Brain pericyte (primary cell): ENCODE measurements at regions not wholly inside any gene's neighbourhood (a gene's known extent, or its start where the extent isn't known, plus 50 kb on each side); places are given as distances from the start of the nearest gene placed in this dataset.

Experiments used
- DNase-seq: peaks from one replicate; pipeline ENCODE4 v3.0.0-alpha.2; 2012; ENCODE audit warnings: low read depth, low spot score

GRCh38 chr5:124466011-124466410 lies 280.4 kb downstream of the ZNF608 start:
- no peak for DNase-seq

- no peak for DNase-seq
These were observed 282.6 kb downstream of the ZNF608 start for GRCh38 chr5:124463851-124464250.

- no peak for DNase-seq
These were observed 283.7 kb downstream of the ZNF608 start for GRCh38 chr5:124462751-124463150.

- no peak for DNase-seq
These were observed 284.5 kb downstream of the ZNF608 start for GRCh38 chr5:124461941-124462340.

GRCh38 chr5:124461157-124461556 lies 285.3 kb downstream of the ZNF608 start:
- no peak for DNase-seq

- no peak for DNase-seq
These were observed 285.8 kb downstream of the ZNF608 start for GRCh38 chr5:124460642-124461041.

- no peak for DNase-seq
These were observed 286.5 kb downstream of the ZNF608 start for GRCh38 chr5:124459984-124460383.

GRCh38 chr5:124457901-124458300 lies 288.5 kb downstream of the ZNF608 start:
- no peak for DNase-seq

GRCh38 chr5:124457101-124457500 lies 289.3 kb downstream of the ZNF608 start:
- no peak for DNase-seq

- no peak for DNase-seq
These were observed 290.2 kb downstream of the ZNF608 start for GRCh38 chr5:124456249-124456648.

GRCh38 chr5:124454081-124454480 lies 292.4 kb downstream of the ZNF608 start:
- DNase-seq, result no peak

- DNase-seq, result peak; percentile 43
These were observed 293.0 kb downstream of the ZNF608 start for GRCh38 chr5:124453221-124454051.

GRCh38 chr5:124452412-124452811 lies 294.0 kb downstream of the ZNF608 start:
- no peak for DNase-seq

- no peak for DNase-seq
These were observed 294.6 kb downstream of the ZNF608 start for GRCh38 chr5:124451721-124452383.

- no peak for DNase-seq
These were observed 300.3 kb downstream of the ZNF608 start for GRCh38 chr5:124446120-124446519.

GRCh38 chr5:124445070-124445619 lies 301.3 kb downstream of the ZNF608 start:
- DNase-seq, result no peak

- DNase-seq, result no peak
These were observed 302.2 kb downstream of the ZNF608 start for GRCh38 chr5:124444147-124444775.

GRCh38 chr5:124440471-124440870 lies 306.0 kb downstream of the ZNF608 start:
- DNase-seq, result no peak

- DNase-seq, result no peak
These were observed 306.8 kb downstream of the ZNF608 start for GRCh38 chr5:124439609-124440008.

- no peak for DNase-seq
These were observed 307.5 kb downstream of the ZNF608 start for GRCh38 chr5:124438903-124439281.

GRCh38 chr5:124438026-124438902 lies 308.2 kb downstream of the ZNF608 start:
- DNase-seq, result no peak
